ENCODE measurements at regions not wholly inside any gene's neighbourhood (a gene's known extent, or its start where the extent isn't known, plus 50 kb on each side); places are given as distances from the start of the nearest gene placed in this dataset.

GRCh38 chr4:177574446-177574845 lies 132.2 kb upstream of the AGA start:
- no peak for DNase-seq

GRCh38 chr4:177579649-177580048 lies 137.4 kb upstream of the AGA start:
- DNase-seq = no peak

- no peak for DNase-seq
These were observed 140.8 kb upstream of the AGA start for GRCh38 chr4:177582992-177583391.

- DNase-seq = no peak
These were observed 145.8 kb upstream of the AGA start for GRCh38 chr4:177587989-177588388.

GRCh38 chr4:177595386-177595785 lies 153.1 kb upstream of the AGA start:
- DNase-seq = no peak

- DNase-seq = no peak
These were observed 153.8 kb upstream of the AGA start for GRCh38 chr4:177596035-177596434.

GRCh38 chr4:177596991-177597390 lies 154.8 kb upstream of the AGA start:
- DNase-seq = no peak

GRCh38 chr4:177605252-177605651 lies 163.0 kb upstream of the AGA start:
- DNase-seq = no peak

GRCh38 chr4:177607111-177607573 lies 164.9 kb upstream of the AGA start:
- DNase-seq = no peak

GRCh38 chr4:177611974-177612664 lies 169.9 kb upstream of the AGA start:
- no peak for DNase-seq

- no peak for DNase-seq
These were observed 170.4 kb upstream of the AGA start for GRCh38 chr4:177612684-177613083.

- DNase-seq = no peak
These were observed 190.2 kb upstream of the AGA start for GRCh38 chr4:177632481-177632880.

- no peak for DNase-seq
These were observed 196.6 kb upstream of the AGA start for GRCh38 chr4:177638871-177639270.

- no peak for DNase-seq
These were observed 198.6 kb upstream of the AGA start for GRCh38 chr4:177640864-177641263.

GRCh38 chr4:177660223-177660622 lies 218.0 kb upstream of the AGA start:
- DNase-seq = no peak

- DNase-seq = no peak
These were observed 225.4 kb upstream of the AGA start for GRCh38 chr4:177667687-177668086.

GRCh38 chr4:177671387-177671786 lies 229.2 kb upstream of the AGA start:
- DNase-seq = no peak

- no peak for DNase-seq
These were observed 229.6 kb upstream of the AGA start for GRCh38 chr4:177671845-177672244.

- no peak for DNase-seq
These were observed 231.8 kb upstream of the AGA start for GRCh38 chr4:177673985-177674489.

- no peak for DNase-seq
These were observed 238.1 kb upstream of the AGA start for GRCh38 chr4:177680308-177680707.

- DNase-seq = no peak
These were observed 239.7 kb upstream of the AGA start for GRCh38 chr4:177681902-177682301.

GRCh38 chr4:177687117-177687516 lies 244.9 kb upstream of the AGA start:
- no peak for DNase-seq

GRCh38 chr4:177692907-177693306 lies 250.7 kb upstream of the AGA start:
- no peak for DNase-seq

GRCh38 chr4:177696438-177696966 lies 254.3 kb upstream of the AGA start:
- DNase-seq = no peak
